ENCODE measurements at regions not wholly inside any gene's neighbourhood (a gene's known extent, or its start where the extent isn't known, plus 50 kb on each side); places are given as distances from the start of the nearest gene placed in this dataset.

- Mint-ChIP-seq H3K36me3 (no peaks in the 10 kb centered on the region), H3K27ac (no peak overlapping the region), H3K4me3 (no peak overlapping the region), H3K27me3 (ENCODE audit: low read depth in 3 of 3) (no peaks in the 10 kb centered on the region), H3K4me1 (no peaks in the 10 kb centered on the region), H3K9me3 (peaks cover 0 to 5% (median 0%) of the 10 kb centered on the region in 7 donors)
- H3K4me2 ChIP-seq (replicated peaks; ENCODE audit: extremely low read depth, low read length, poor library complexity, severe bottlenecking), result no peak overlapping the region
- H3K27ac ChIP-seq (ENCODE audit: low read depth in 1 of 2, low read length in 2 of 2), result no peak overlapping the region
- no peak overlapping the region for H3K4me3 ChIP-seq (replicated peaks in 1 of 3; ENCODE audit: low read depth in 2 of 3, low read length in 3 of 3)
- H3K27me3 ChIP-seq (ENCODE audit: control insufficient read depth in 2 of 2, insufficient read depth in 2 of 2, low read length in 2 of 2), result no peaks in the 10 kb centered on the region
- WGBS (ENCODE audit: insufficient coverage), result 83% methylated on average over 1 of the region's 4 CpGs
- H2AFZ ChIP-seq (ENCODE audit: insufficient read depth, low read depth, low read length, poor library complexity, severe bottlenecking), result no peak overlapping the region
- no peak for TF ChIP-seq CTCF (IDR thresholded peaks at IDR 0.05)
- no peaks in the 10 kb centered on the region for H3K9me3 ChIP-seq (replicated peaks in 1 of 2; ENCODE audit: control insufficient read depth in 1 of 2, insufficient read depth in 1 of 2, low read length in 2 of 2)
- no peaks in the 10 kb centered on the region for H3K36me3 ChIP-seq (replicated peaks in 1 of 2; ENCODE audit: control insufficient read depth in 1 of 2, insufficient read depth in 2 of 2, low read length in 2 of 2)
- H3K4me1 ChIP-seq (ENCODE audit: control insufficient read depth in 1 of 2, insufficient read depth in 2 of 2, low read length in 2 of 2), result no peaks in the 10 kb centered on the region
- DNase-seq, result no peak
- no peaks in the 10 kb centered on the region for H3K79me2 ChIP-seq (ENCODE audit: insufficient read depth, low read length)
- H4K20me1 ChIP-seq (ENCODE audit: insufficient read depth, low read length), result no peaks in the 10 kb centered on the region
- intact Hi-C loops (cut with micrococcal nuclease), result no loop called here
- H3K9ac ChIP-seq (ENCODE audit: insufficient read depth, low read length, poor library complexity, severe bottlenecking), result no peak overlapping the region
Measured at GRCh38 chr18:73261243-73261642, 393.5 kb upstream of the NETO1 start.

GRCh38 chr18:73258375-73259087 is 390.7 kb upstream of the NETO1 start:
- Histone ChIP-seq H3K4me1 (ENCODE audit: control insufficient read depth in 1 of 2, insufficient read depth in 2 of 2, low read length in 2 of 2) (no peaks in the 10 kb centered on the region), H3K4me2 (replicated peaks; ENCODE audit: extremely low read depth, low read length, poor library complexity, severe bottlenecking) (no peak overlapping the region), H3K9me3 (replicated peaks in 1 of 2; ENCODE audit: control insufficient read depth in 1 of 2, insufficient read depth in 1 of 2, low read length in 2 of 2) (no peaks in the 10 kb centered on the region), H2AFZ (ENCODE audit: insufficient read depth, low read depth, low read length, poor library complexity, severe bottlenecking) (no peak overlapping the region), H4K20me1 (ENCODE audit: insufficient read depth, low read length) (no peaks in the 10 kb centered on the region), H3K4me3 (replicated peaks in 1 of 3; ENCODE audit: low read depth in 2 of 3, low read length in 3 of 3) (no peak overlapping the region), H3K79me2 (ENCODE audit: insufficient read depth, low read length) (no peaks in the 10 kb centered on the region), H3K36me3 (replicated peaks in 1 of 2; ENCODE audit: control insufficient read depth in 1 of 2, insufficient read depth in 2 of 2, low read length in 2 of 2) (no peaks in the 10 kb centered on the region), H3K9ac (ENCODE audit: insufficient read depth, low read length, poor library complexity, severe bottlenecking) (no peak overlapping the region), H3K27me3 (ENCODE audit: control insufficient read depth in 2 of 2, insufficient read depth in 2 of 2, low read length in 2 of 2) (no peaks in the 10 kb centered on the region), H3K27ac (ENCODE audit: low read depth in 1 of 2, low read length in 2 of 2) (no peak overlapping the region)
- no peaks in the 10 kb centered on the region for H3K9me3 Mint-ChIP-seq
- intact Hi-C loops (cut with micrococcal nuclease), result no loop called here
- WGBS (ENCODE audit: insufficient coverage), result 97% methylated on average over 11 of the region's 12 CpGs
- H3K27ac Mint-ChIP-seq, result no peak overlapping the region
- DNase-seq, result no peak
- H3K4me1 Mint-ChIP-seq, result no peaks in the 10 kb centered on the region
- no peak overlapping the region for H3K4me3 Mint-ChIP-seq
- H3K27me3 Mint-ChIP-seq (ENCODE audit: low read depth in 3 of 3), result no peaks in the 10 kb centered on the region
- H3K36me3 Mint-ChIP-seq, result no peaks in the 10 kb centered on the region
- TF ChIP-seq CTCF (IDR thresholded peaks at IDR 0.05), result no peak

All from CD14-positive monocyte (primary cell).